AG04450 (cell line): ENCODE measurements at regions not wholly inside any gene's neighbourhood (a gene's known extent, or its start where the extent isn't known, plus 50 kb on each side); places are given as distances from the start of the nearest gene placed in this dataset.

Experiments
- CTCF ChIA-PET: fragments of 300-600, 350-600 bp; formaldehyde crosslinking; extraction: SDS; loops from one replicate; lab custom pipeline; 2022; ENCODE audit warnings: antibody characterized with exemption, inconsistent platforms; lab: Charles Lee
- POLR2A ChIA-PET: fragments of 350-600 bp; formaldehyde crosslinking; extraction: SDS; loops from one replicate; lab custom pipeline; 2021; ENCODE audit warnings: antibody characterized with exemption, inconsistent platforms; lab: Yijun Ruan, JAX
- DNase-seq: peaks from one replicate; pipeline ENCODE4 v3.0.0-alpha.2; 2011; ENCODE audit warnings: low read depth, low spot score
- H3K27ac ChIP-seq: one replicate; pipeline ENCODE4 v1.5.1; 2012; ENCODE audit warnings: low read depth, low read length, control low read depth
- H3K27me3 ChIP-seq: one replicate; pipeline ENCODE4 v1.6.0; 2012; ENCODE audit warnings: low read length; ENCODE audit not compliant: control insufficient read depth, insufficient read depth
- H3K4me3 ChIP-seq: 2 replicates; pipeline ENCODE4 v1.5.1; 2011; ENCODE audit warnings: mild to moderate bottlenecking, low read depth, low read length, control low read depth
- H3K9me3 ChIP-seq: 2 replicates; pipeline ENCODE4 v1.5.1; 2012; ENCODE audit warnings: low read length; ENCODE audit not compliant: control insufficient read depth, insufficient read depth
- CTCF ChIP-seq: IDR thresholded peaks from 2 replicates; pipeline ENCODE4 v1.5.1; 2011; ENCODE audit warnings: low read depth, low read length, control low read depth, inconsistent platforms

GRCh38 chr2:9126540-9126939 is 80.1 kb upstream of the ASAP2 start:
- Histone ChIP-seq H3K27ac (no peak overlapping the region), H3K27me3 (no peaks in the 10 kb centered on the region), H3K4me3 (no peak overlapping the region), H3K9me3 (peaks cover 13% of the 10 kb centered on the region)
- POLR2A ChIA-PET, result interaction anchor here (0.6 kb wide), 1 partner anchor 67 kb away, joined by 3 read pairs; no protein-coding TSS in a partner anchor
- CTCF ChIA-PET, result no interaction called here
- no peak for TF ChIP-seq CTCF
- no peak for DNase-seq

GRCh38 chr2:9124231-9124741 is 82.3 kb upstream of the ASAP2 start:
- no peak for TF ChIP-seq CTCF
- H3K4me3 ChIP-seq, result no peak overlapping the region
- peaks cover 13% of the 10 kb centered on the region for H3K9me3 ChIP-seq
- ChIA-PET POLR2A (no interaction called here), CTCF (no interaction called here)
- no peak for DNase-seq
- H3K27me3 ChIP-seq, result no peaks in the 10 kb centered on the region
- no peak overlapping the region for H3K27ac ChIP-seq

- H3K4me3 ChIP-seq, result no peak overlapping the region
- POLR2A ChIA-PET, result no interaction called here
- no peak for TF ChIP-seq CTCF
- H3K27ac ChIP-seq, result no peak overlapping the region
- DNase-seq, result no peak
- no peaks in the 10 kb centered on the region for H3K27me3 ChIP-seq
- CTCF ChIA-PET, result interaction anchor here (0.6 kb wide), 1 partner anchor 218 kb away, joined by 3 read pairs; no protein-coding TSS in a partner anchor
- H3K9me3 ChIP-seq, result peaks cover 13% of the 10 kb centered on the region
Measured at GRCh38 chr2:9123069-9123468, 83.5 kb upstream of the ASAP2 start.

- CTCF ChIA-PET, result no interaction called here
- POLR2A ChIA-PET, result no interaction called here
- Histone ChIP-seq H3K27me3 (no peaks in the 10 kb centered on the region), H3K9me3 (peaks cover 12% of the 10 kb centered on the region), H3K4me3 (no peak overlapping the region), H3K27ac (no peak overlapping the region)
- DNase-seq, result no peak
- no peak for TF ChIP-seq CTCF
Measured at GRCh38 chr2:9122367-9122766, 84.2 kb upstream of the ASAP2 start.

GRCh38 chr2:9118383-9118960 is 88.1 kb upstream of the ASAP2 start:
- H3K9me3 ChIP-seq, result no peaks in the 10 kb centered on the region
- H3K27ac ChIP-seq, result no peak overlapping the region
- no peak for TF ChIP-seq CTCF
- DNase-seq, result no peak
- CTCF ChIA-PET, result interaction anchor here (1.4 kb wide), 1 partner anchor 245 kb away, joined by 5 read pairs; no protein-coding TSS in a partner anchor
- POLR2A ChIA-PET, result no interaction called here
- no peaks in the 10 kb centered on the region for H3K27me3 ChIP-seq
- H3K4me3 ChIP-seq, result no peak overlapping the region
